ENCODE measurements at regions not wholly inside any gene's neighbourhood (a gene's known extent, or its start where the extent isn't known, plus 50 kb on each side); places are given as distances from the start of the nearest gene placed in this dataset.

GRCh38 chr2:189982780-189983394 is 79.6 kb downstream of the MSTN start:
- TF ChIP-seq NFRKB (IDR thresholded peaks at IDR 0.05) (no peak), BHLHE40 (IDR thresholded peaks at IDR 0.05; ENCODE audit: borderline replicate concordance) (no peak), HDGF (IDR thresholded peaks at IDR 0.05; ENCODE audit: borderline replicate concordance) (no peak), SP1 (IDR thresholded peaks at IDR 0.05) (no peak), ELF4 (IDR thresholded peaks at IDR 0.05) (no peak)
